Transverse colon (tissue), 4 donors: ENCODE measurements at regions not wholly inside any gene's neighbourhood (a gene's known extent, or its start where the extent isn't known, plus 50 kb on each side); places are given as distances from the start of the nearest gene placed in this dataset.

ENCODE experiments used
- DNase-seq: peaks from one replicate; pipeline ENCODE4 v3.0.0-alpha.2; 2019
- H3K27ac ChIP-seq, 4 donors: fragments of 200-600 bp; sonication (generic); 2 replicates each; pipeline ENCODE4 v1.5.1; 2016 to 2018; ENCODE audit warnings: inconsistent platforms in 4 of 4
- H3K27me3 ChIP-seq: fragments of 200-600 bp; sonication (generic); 2 replicates; pipeline ENCODE4 v1.5.1; 2017; ENCODE audit warnings: inconsistent platforms
- H3K36me3 ChIP-seq, 4 donors: fragments of 200-600 bp; sonication (generic); 2 replicates each; pipeline ENCODE4 v1.5.1; 2017 to 2019; ENCODE audit warnings: inconsistent platforms in 4 of 4
- H3K4me1 ChIP-seq, 4 donors: fragments of 200-600 bp; sonication (generic); 2 replicates each; pipeline ENCODE4 v1.5.1; 2017 to 2020; ENCODE audit warnings: inconsistent platforms in 4 of 4
- H3K4me3 ChIP-seq, 4 donors: fragments of 200-600 bp; sonication (generic); 1 replicate in 1 of 4; 2 replicates in 3 of 4; pipeline versions ENCODE4 v1.5.1 to v1.6.1; 2017 to 2019; ENCODE audit warnings: inconsistent platforms in 4 of 4
- H3K9me3 ChIP-seq, 2 donors: fragments of 200-600 bp; sonication (generic); 2 replicates each; pipeline ENCODE4 v1.5.1; 2017 to 2019; ENCODE audit warnings: inconsistent platforms in 2 of 2
- EP300 ChIP-seq: sonication (generic); formaldehyde crosslinking; IDR thresholded peaks from one replicate; pipeline ENCODE4 v1.6.1; 2017; ENCODE audit warnings: antibody characterized with exemption, low read depth
- POLR2A ChIP-seq: fragments of 450-650 bp; IDR thresholded peaks from one replicate; pipeline ENCODE4 v1.6.1; 2016; ENCODE audit warnings: antibody characterized with exemption, mild to moderate bottlenecking, moderate library complexity
- POLR2AphosphoS5 ChIP-seq, 3 donors: sonication (generic); formaldehyde crosslinking; IDR thresholded peaks; one replicate each; pipeline ENCODE4 v1.6.1; 2016; ENCODE audit warnings: antibody characterized with exemption in 3 of 3
- WGBS, 2 donors: methylation state at CpG; one replicate each; pipeline ENCODE4 v1.1.5; 2018; ENCODE audit warnings: low coverage in 1 of 2; 5-methylcytosine and 5-hydroxymethylcytosine counted together
- in situ Hi-C, 4 donors: fragments of 200-750 bp; cut with MboI; loops; one replicate each; pipeline versions ENCODE4 v1.15.0 to v1.15.1; 2017; ENCODE audit warnings: low sequenced_read_pairs in 3 of 4, low pct_ligation_motif_present in 1 of 4, low pct_unique_long_range_greater_than_20kb in 1 of 4
- intact Hi-C: fragments of 100-400 bp; cut with DNase I; formaldehyde crosslinking; loops from one replicate; pipeline ENCODE4 v1.15.1; 2023; ENCODE audit warnings: low total_unique reads
- TF ChIP-seq, protein P1 (sequence below), 5 experiments: fragments of 200-600 bp in 3 of 5; fragments of 450-650 bp in 2 of 5; sonication (generic) in 3 of 5; IDR thresholded peaks; 1 replicate in 2 of 5; 2 replicates in 3 of 5; pipeline ENCODE4 v1.5.1; 2016 to 2017; ENCODE audit warnings: antibody characterized with exemption in 5 of 5, inconsistent platforms in 3 of 5, mild to moderate bottlenecking in 2 of 5, moderate library complexity in 1 of 5

DNA sequence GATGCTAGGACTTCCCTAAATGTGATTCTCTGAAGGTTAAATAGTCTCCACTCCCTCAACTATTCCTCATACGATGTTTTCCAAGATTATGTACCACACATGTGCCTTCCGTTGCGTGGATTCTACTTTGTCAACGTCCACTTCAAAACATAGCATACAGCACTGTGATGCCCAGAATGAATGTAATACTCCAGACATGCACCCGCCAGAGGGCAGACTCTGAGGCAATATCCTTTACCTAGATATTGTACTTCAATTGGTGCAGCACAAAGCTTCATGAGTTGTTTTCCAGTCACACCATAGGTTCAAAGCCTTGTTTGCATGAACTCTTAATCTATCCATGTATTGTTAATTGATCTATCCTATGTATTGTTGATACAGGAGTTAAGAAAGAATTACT, 201.0 kb upstream of the NABP1 start:
- no peaks in the 10 kb centered on the region for H3K27me3 ChIP-seq
- WGBS, 2 donors, result 94% methylated on average over 5 of the region's 5 CpGs; no CpG with 5 or more reads in 1 of the 2 donors
- peaks cover 0 to 13% (median 3%) of the 10 kb centered on the region in 4 donors for H3K4me1 ChIP-seq
- peaks cover 6 to 11% of the 10 kb centered on the region in 2 donors for H3K9me3 ChIP-seq
- TF ChIP-seq POLR2A (no peak), POLR2AphosphoS5 (IDR thresholded peaks at IDR 0.05) (no peak), EP300 (no peak)
- TF ChIP-seq, protein P1, sequence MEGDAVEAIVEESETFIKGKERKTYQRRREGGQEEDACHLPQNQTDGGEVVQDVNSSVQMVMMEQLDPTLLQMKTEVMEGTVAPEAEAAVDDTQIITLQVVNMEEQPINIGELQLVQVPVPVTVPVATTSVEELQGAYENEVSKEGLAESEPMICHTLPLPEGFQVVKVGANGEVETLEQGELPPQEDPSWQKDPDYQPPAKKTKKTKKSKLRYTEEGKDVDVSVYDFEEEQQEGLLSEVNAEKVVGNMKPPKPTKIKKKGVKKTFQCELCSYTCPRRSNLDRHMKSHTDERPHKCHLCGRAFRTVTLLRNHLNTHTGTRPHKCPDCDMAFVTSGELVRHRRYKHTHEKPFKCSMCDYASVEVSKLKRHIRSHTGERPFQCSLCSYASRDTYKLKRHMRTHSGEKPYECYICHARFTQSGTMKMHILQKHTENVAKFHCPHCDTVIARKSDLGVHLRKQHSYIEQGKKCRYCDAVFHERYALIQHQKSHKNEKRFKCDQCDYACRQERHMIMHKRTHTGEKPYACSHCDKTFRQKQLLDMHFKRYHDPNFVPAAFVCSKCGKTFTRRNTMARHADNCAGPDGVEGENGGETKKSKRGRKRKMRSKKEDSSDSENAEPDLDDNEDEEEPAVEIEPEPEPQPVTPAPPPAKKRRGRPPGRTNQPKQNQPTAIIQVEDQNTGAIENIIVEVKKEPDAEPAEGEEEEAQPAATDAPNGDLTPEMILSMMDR (IDR thresholded peaks at IDR 0.05), result no peak
- in situ Hi-C loops, result loop anchor here in 1 of 4 donors (25.0 kb wide), 1 partner anchor 415 kb away; no protein-coding TSS in a partner anchor
- intact Hi-C loops, result no loop called here
- no peaks in the 10 kb centered on the region for H3K36me3 ChIP-seq
- H3K27ac ChIP-seq, result no peak overlapping the region
- no peak for DNase-seq
- no peak overlapping the region for H3K4me3 ChIP-seq

DNA sequence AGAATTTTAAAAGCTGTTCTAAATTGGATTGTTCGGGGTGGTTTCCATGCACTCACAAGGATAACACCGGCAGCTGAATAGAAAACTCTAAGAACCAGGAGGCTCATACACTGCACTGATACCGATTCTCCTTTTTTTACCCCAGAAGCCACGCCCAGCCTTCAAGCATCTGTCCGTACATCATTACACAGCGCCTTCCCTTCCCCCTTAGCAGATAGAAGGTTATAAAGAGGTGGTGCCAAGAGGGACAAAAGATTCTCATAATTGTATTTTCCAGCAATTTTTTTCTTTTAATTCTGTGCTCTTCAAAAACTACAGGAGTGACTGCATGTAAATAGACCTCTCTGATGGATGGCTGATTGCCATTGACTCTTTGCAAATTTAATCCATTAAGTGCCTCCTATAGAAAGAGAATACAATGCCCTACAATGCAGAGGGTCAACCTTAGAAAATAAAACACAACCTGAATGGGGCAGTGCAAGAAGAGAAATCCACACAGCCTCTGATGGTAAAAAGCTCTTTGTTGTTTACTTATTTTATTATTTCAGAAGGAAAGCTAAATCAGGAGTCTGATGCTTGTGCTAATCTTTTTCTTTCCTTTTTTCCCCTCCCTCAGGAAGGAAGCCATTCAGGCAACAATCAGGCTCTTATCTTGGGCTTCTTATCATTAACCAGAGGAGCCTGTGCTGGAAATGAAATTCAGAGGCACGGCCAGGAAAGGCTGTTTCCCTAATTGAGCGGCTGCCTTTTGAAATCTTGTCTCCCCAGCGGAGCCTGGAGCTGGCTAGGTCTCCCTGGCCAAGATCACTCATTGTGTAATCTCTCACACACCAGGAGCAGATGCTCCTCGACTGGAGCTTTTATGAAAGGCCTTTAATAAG, 198.9 kb upstream of the NABP1 start:
- no peaks in the 10 kb centered on the region for H3K36me3 ChIP-seq
- intact Hi-C loops (no loop called here), in situ Hi-C loops (loop anchor here in 1 of 4 donors (25.0 kb wide), 1 partner anchor 417 kb away; no protein-coding TSS in a partner anchor)
- no peak for TF ChIP-seq EP300
- TF ChIP-seq, protein P1 (IDR thresholded peaks at IDR 0.05), result no peak
- no peak for TF ChIP-seq POLR2AphosphoS5 (IDR thresholded peaks at IDR 0.05)
- no peak for TF ChIP-seq POLR2A
- H3K27ac ChIP-seq, result no peak overlapping the region
- peak; percentile 35 for DNase-seq
- H3K4me1 ChIP-seq, result peaks cover 0 to 13% (median 3%) of the 10 kb centered on the region in 4 donors
- H3K9me3 ChIP-seq, result peaks cover 13 to 14% of the 10 kb centered on the region in 2 donors
- no peaks in the 10 kb centered on the region for H3K27me3 ChIP-seq
- H3K4me3 ChIP-seq, result no peak overlapping the region
- WGBS, 2 donors, result 44% methylated on average over 8 to 10 of the region's 10 CpGs

DNA sequence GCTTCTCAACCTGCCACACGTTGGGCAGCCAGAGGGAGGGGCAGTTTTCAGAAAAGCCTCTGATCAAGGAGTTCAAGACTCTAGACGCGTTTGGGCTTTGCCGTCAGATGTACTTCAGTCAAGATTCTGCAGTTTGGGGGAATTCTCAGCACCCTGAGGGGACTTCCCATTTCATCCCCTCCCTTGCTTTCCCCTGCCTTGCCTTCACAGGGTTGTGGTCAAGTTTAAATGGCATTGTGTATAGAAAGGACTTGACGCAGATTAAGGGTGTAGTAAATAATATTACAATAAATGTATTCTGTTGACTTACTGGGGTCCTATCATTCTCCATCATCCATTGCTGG, 198.3 kb upstream of the NABP1 start:
- no peaks in the 10 kb centered on the region for H3K36me3 ChIP-seq
- no peak for DNase-seq
- no peak overlapping the region for H3K4me3 ChIP-seq
- WGBS, 2 donors, result 20 to 26% methylated on average over 1 to 5 of the region's 5 CpGs
- intact Hi-C loops (no loop called here), in situ Hi-C loops (loop anchor here in 1 of 4 donors (25.0 kb wide), 1 partner anchor 417 kb away; no protein-coding TSS in a partner anchor)
- no peak overlapping the region for H3K27ac ChIP-seq
- no peak for TF ChIP-seq POLR2A
- TF ChIP-seq, protein P1 (IDR thresholded peaks at IDR 0.05), result no peak
- no peak for TF ChIP-seq POLR2AphosphoS5 (IDR thresholded peaks at IDR 0.05)
- no peak for TF ChIP-seq EP300
- H3K27me3 ChIP-seq, result no peaks in the 10 kb centered on the region
- peaks cover 13 to 14% of the 10 kb centered on the region in 2 donors for H3K9me3 ChIP-seq
- H3K4me1 ChIP-seq, result peaks cover 0 to 13% (median 3%) of the 10 kb centered on the region in 4 donors

DNA sequence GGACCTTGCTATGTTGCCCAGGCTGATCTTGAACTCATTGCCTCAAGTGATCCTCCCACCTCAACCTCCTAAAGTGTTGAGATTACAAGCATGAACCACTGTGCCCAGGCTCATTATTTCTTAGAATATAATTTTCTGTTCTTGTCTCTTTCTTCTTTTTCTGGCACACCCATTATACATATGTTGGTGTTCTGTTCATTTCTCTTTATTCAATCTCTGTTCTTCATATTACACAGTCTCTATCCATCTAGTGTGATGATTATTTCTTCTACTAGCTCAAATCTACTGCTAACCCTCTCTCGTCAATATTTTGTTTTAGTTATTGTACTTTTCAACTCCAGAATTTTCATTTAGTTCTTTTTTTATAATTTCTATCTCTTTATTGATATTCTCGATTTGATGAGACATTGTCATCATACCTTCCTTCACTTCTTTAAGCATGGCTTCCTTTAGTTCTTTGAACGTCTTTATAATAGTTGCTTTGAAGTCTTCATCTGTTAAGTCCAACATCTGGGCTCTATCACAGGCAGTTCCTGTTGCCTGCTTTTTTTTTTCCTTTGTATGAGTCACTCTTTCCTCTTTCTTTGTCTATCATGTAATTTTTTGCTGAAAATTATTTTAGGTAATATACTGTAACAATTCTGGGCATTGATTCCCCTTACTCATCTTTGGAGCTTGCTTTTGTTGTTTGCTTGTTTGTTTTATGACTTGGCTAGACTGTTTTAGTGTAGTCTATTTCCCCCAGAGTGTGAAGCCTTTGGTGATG, 196.4 kb upstream of the NABP1 start:
- WGBS, 2 donors, result 79 to 87% methylated on average over 3 of the region's 3 CpGs
- TF ChIP-seq, protein P1 (IDR thresholded peaks at IDR 0.05), result no peak

More for the DNA sequence above, 196.4 kb upstream of the NABP1 start:
- peaks cover 0 to 13% (median 3%) of the 10 kb centered on the region in 4 donors for H3K4me1 ChIP-seq
- no peaks in the 10 kb centered on the region for H3K27me3 ChIP-seq
- no peak overlapping the region for H3K4me3 ChIP-seq
- no peak for DNase-seq
- in situ Hi-C loops (loop anchor here in 1 of 4 donors (25.0 kb wide), 1 partner anchor 419 kb away; no protein-coding TSS in a partner anchor), intact Hi-C loops (no loop called here)
- H3K36me3 ChIP-seq, result no peaks in the 10 kb centered on the region
- H3K9me3 ChIP-seq, result peaks cover 13 to 14% of the 10 kb centered on the region in 2 donors
- H3K27ac ChIP-seq, result no peak overlapping the region
